SHP77 (cell line): ENCODE measurements at regions not wholly inside any gene's neighbourhood (a gene's known extent, or its start where the extent isn't known, plus 50 kb on each side); places are given as distances from the start of the nearest gene placed in this dataset.
A peak's percentile ranks its signal among the peaks of the same experiment; 100 is the strongest.

Experiments used
- DNase-seq, 2 experiments: peaks; one replicate each; lab custom pipeline; 2025; lab: John Stamatoyannopoulos, UW

GRCh38 chr18:51580580-51580979, 383.1 kb upstream of the MEX3C start:
- no peak for DNase-seq

GRCh38 chr18:51582551-51582950, 385.1 kb upstream of the MEX3C start:
- no peak for DNase-seq

- no peak for DNase-seq
Observed at GRCh38 chr18:51588616-51589015, 391.1 kb upstream of the MEX3C start.

- no peak for DNase-seq
Observed at GRCh38 chr18:51593931-51594330, 396.4 kb upstream of the MEX3C start.

GRCh38 chr18:51603111-51603510, 405.6 kb upstream of the MEX3C start:
- no peak for DNase-seq

- DNase-seq, result no peak
Observed at GRCh38 chr18:51603551-51603950, 406.1 kb upstream of the MEX3C start.

GRCh38 chr18:51610481-51610880, 413.0 kb upstream of the MEX3C start:
- no peak for DNase-seq

GRCh38 chr18:51611326-51611725, 413.8 kb upstream of the MEX3C start:
- DNase-seq, result no peak

GRCh38 chr18:51614033-51614432, 416.6 kb upstream of the MEX3C start:
- no peak for DNase-seq

- no peak for DNase-seq
Observed at GRCh38 chr18:51614967-51615571, 417.6 kb upstream of the MEX3C start.

GRCh38 chr18:51617167-51617566, 419.7 kb upstream of the MEX3C start:
- DNase-seq, result no peak

GRCh38 chr18:51617572-51618260, 420.2 kb upstream of the MEX3C start:
- no peak for DNase-seq

GRCh38 chr18:51619283-51619682, 421.8 kb upstream of the MEX3C start:
- no peak for DNase-seq

GRCh38 chr18:51621113-51621863, 423.8 kb upstream of the MEX3C start:
- DNase-seq, result peak; percentile 27 to 63

- DNase-seq, result no peak
Observed at GRCh38 chr18:51621864-51622160, 424.3 kb upstream of the MEX3C start.

- peak; percentile 32 to 50 for DNase-seq
Observed at GRCh38 chr18:51622702-51623101, 425.2 kb upstream of the MEX3C start.

GRCh38 chr18:51623653-51624052, 426.2 kb upstream of the MEX3C start:
- DNase-seq, result no peak

- no peak for DNase-seq
Observed at GRCh38 chr18:51630706-51631105, 433.2 kb upstream of the MEX3C start.

GRCh38 chr18:51637881-51638280, 440.4 kb upstream of the MEX3C start:
- no peak for DNase-seq

- DNase-seq, result no peak
Observed at GRCh38 chr18:51639541-51639940, 442.1 kb upstream of the MEX3C start.

- DNase-seq, result no peak
Observed at GRCh38 chr18:51643483-51643882, 446.0 kb upstream of the MEX3C start.

- DNase-seq, result no peak
Observed at GRCh38 chr18:51645607-51646006, 448.1 kb upstream of the MEX3C start.

- no peak for DNase-seq
Observed at GRCh38 chr18:51647346-51647745, 449.9 kb upstream of the MEX3C start.
